GM10266 (cell line): ENCODE measurements at regions not wholly inside any gene's neighbourhood (a gene's known extent, or its start where the extent isn't known, plus 50 kb on each side); places are given as distances from the start of the nearest gene placed in this dataset.

Source experiments
- DNase-seq: peaks from one replicate; pipeline ENCODE4 v3.0.0; 2012; ENCODE audit errors: extremely low spot score
- CTCF ChIP-seq: IDR thresholded peaks from 2 replicates; pipeline ENCODE4 v1.5.1; 2012; ENCODE audit warnings: mild to moderate bottlenecking, low read depth; ENCODE audit not compliant: control insufficient read depth, insufficient read depth; ENCODE audit errors: missing control alignments

- DNase-seq = no peak
- TF ChIP-seq CTCF = no peak
These were observed 53.7 kb upstream of the SEMA3A start for GRCh38 chr7:84248267-84248666.

- no peak for DNase-seq
These were observed 53.0 kb upstream of the SEMA3A start for GRCh38 chr7:84247591-84247990.

GRCh38 chr7:84245835-84246234 is 51.2 kb upstream of the SEMA3A start:
- no peak for DNase-seq

More at GRCh38 chr7:84247591-84247990, 53.0 kb upstream of the SEMA3A start:
- no peak for TF ChIP-seq CTCF

More at GRCh38 chr7:84245835-84246234, 51.2 kb upstream of the SEMA3A start:
- no peak for TF ChIP-seq CTCF
